ENCODE measurements at regions not wholly inside any gene's neighbourhood (a gene's known extent, or its start where the extent isn't known, plus 50 kb on each side); places are given as distances from the start of the nearest gene placed in this dataset.

- TF ChIP-seq EP300 (IDR thresholded peaks at IDR 0.05) (no peak), POLR2AphosphoS5 (IDR thresholded peaks at IDR 0.05) (no peak), POLR2A (IDR thresholded peaks at IDR 0.05) (no peak)
Measured at GRCh38 chr6:94227741-94228140, 808.4 kb upstream of the EPHA7 start.
